Thoracic aorta (tissue), 2 donors: ENCODE measurements at regions not wholly inside any gene's neighbourhood (a gene's known extent, or its start where the extent isn't known, plus 50 kb on each side); places are given as distances from the start of the nearest gene placed in this dataset.

ENCODE experiments used
- ATAC-seq: fragments of 150-250 bp; one replicate; pipeline ENCODE4 v1.8.0; 2017; ENCODE audit warnings: low read depth; ENCODE audit not compliant: insufficient number of reproducible peaks, low FRiP score
- DNase-seq: peaks from one replicate; pipeline ENCODE4 v3.0.0-alpha.2; 2020; ENCODE audit warnings: low spot score
- H3K27ac ChIP-seq, 2 donors: fragments of 200-600 bp; sonication (generic); 1 replicate in 1 of 2; 2 replicates in 1 of 2; pipeline ENCODE4 v1.5.1; 2016; ENCODE audit warnings: mild to moderate bottlenecking in 2 of 2, moderate library complexity in 2 of 2
- H3K27me3 ChIP-seq: fragments of 200-600 bp; sonication (generic); replicated peaks from 2 replicates; pipeline ENCODE4 v1.6.0; 2016; ENCODE audit warnings: mild to moderate bottlenecking; ENCODE audit not compliant: insufficient read depth
- H3K36me3 ChIP-seq: fragments of 200-600 bp; sonication (generic); one replicate; pipeline ENCODE4 v1.5.1; 2016
- H3K4me1 ChIP-seq, 2 donors: fragments of 200-600 bp; sonication (generic); 1 replicate in 1 of 2; 2 replicates in 1 of 2; pipeline versions ENCODE4 v1.5.1 to v1.6.0; 2016; ENCODE audit warnings: low read depth in 2 of 2, mild to moderate bottlenecking in 1 of 2; ENCODE audit not compliant: control insufficient read depth in 1 of 2
- H3K4me3 ChIP-seq: fragments of 200-600 bp; sonication (generic); 2 replicates; pipeline ENCODE4 v1.5.1; 2016; ENCODE audit warnings: mild to moderate bottlenecking
- H3K9me3 ChIP-seq: fragments of 200-600 bp; sonication (generic); 2 replicates; pipeline ENCODE4 v1.5.1; 2016
- TF ChIP-seq, protein P1 (sequence below): fragments of 200-600 bp; sonication (generic); IDR thresholded peaks from one replicate; pipeline ENCODE4 v1.5.1; 2019; ENCODE audit warnings: antibody characterized with exemption

DNA sequence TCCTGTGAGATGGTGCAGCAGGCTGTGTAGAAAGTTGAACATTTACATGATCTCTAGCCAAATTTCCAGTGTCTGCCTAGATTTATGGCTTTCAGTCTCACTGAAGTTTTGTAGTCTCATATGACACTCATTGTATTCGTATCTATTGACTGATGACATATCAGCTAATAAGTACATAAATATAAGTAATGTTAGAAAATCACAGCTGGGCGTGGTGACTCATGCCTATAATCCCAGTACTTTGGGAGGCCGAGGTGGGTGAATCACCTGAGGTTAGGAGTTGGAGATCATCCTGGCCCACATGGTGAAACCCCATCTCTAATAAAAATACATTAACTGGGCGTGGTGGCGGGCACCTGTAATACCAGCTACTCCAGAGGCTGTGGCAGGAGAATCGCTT is 54.7 kb upstream of the HTR2A start:
- H3K27ac ChIP-seq: no peak overlapping the region
- DNase-seq (no peak), ATAC-seq (no peak)
- TF ChIP-seq, protein P1, sequence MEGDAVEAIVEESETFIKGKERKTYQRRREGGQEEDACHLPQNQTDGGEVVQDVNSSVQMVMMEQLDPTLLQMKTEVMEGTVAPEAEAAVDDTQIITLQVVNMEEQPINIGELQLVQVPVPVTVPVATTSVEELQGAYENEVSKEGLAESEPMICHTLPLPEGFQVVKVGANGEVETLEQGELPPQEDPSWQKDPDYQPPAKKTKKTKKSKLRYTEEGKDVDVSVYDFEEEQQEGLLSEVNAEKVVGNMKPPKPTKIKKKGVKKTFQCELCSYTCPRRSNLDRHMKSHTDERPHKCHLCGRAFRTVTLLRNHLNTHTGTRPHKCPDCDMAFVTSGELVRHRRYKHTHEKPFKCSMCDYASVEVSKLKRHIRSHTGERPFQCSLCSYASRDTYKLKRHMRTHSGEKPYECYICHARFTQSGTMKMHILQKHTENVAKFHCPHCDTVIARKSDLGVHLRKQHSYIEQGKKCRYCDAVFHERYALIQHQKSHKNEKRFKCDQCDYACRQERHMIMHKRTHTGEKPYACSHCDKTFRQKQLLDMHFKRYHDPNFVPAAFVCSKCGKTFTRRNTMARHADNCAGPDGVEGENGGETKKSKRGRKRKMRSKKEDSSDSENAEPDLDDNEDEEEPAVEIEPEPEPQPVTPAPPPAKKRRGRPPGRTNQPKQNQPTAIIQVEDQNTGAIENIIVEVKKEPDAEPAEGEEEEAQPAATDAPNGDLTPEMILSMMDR: no peak
- no peaks in the 10 kb centered on the region for H3K36me3 ChIP-seq
- no peaks in the 10 kb centered on the region for H3K4me1 ChIP-seq
- H3K4me3 ChIP-seq: no peak overlapping the region
- no peaks in the 10 kb centered on the region for H3K9me3 ChIP-seq
- no peaks in the 10 kb centered on the region for H3K27me3 ChIP-seq

DNA sequence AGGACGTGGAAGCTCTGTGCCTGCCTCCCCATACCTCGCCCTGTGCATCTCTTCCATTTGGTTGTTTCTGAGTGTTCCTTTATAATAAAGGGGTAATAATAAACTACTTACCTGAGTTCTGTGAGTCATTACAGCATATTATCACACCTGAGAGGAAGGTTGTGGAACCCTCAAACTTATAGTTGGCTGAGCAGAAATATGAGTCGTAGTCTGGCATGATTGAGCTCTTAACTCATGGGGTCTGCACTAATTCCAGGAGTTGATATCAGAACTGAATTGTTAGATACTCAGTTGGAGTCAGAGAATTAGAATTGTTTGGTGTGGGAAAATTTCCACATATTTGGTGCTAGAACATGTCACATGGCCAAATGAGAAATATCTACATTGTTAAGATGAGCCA is 52.4 kb upstream of the HTR2A start:
- no peak for ATAC-seq
- no peaks in the 10 kb centered on the region for H3K36me3 ChIP-seq
- H3K27me3 ChIP-seq: no peaks in the 10 kb centered on the region
- no peak overlapping the region for H3K27ac ChIP-seq
- H3K9me3 ChIP-seq: no peaks in the 10 kb centered on the region
- no peaks in the 10 kb centered on the region for H3K4me1 ChIP-seq
- H3K4me3 ChIP-seq: no peak overlapping the region
- no peak for DNase-seq
- TF ChIP-seq, protein P1: no peak

DNA sequence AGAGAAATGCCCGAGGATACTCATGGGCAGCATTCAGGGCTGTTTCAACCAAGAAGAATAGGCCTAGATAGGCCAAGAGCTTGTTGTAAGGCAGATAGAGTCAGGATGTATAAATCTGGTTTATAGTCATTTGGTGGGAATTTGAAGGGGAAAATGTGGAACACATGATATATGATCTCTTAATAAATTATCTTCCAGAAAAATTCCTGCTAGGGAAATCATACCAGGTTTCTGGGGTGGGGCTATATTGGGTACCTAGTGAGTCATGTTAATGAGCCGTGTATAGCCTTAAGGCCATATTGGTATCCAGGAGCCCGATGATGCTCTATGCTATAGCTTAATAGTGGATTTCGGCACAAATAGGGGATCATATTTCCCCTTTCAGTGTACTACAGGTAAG is 51.5 kb upstream of the HTR2A start:
- Histone ChIP-seq H3K36me3 (no peaks in the 10 kb centered on the region), H3K4me3 (no peak overlapping the region), H3K27me3 (no peaks in the 10 kb centered on the region), H3K27ac (no peak overlapping the region), H3K9me3 (no peaks in the 10 kb centered on the region), H3K4me1 (no peaks in the 10 kb centered on the region)
- TF ChIP-seq, protein P1: no peak
- DNase-seq: no peak
- ATAC-seq: no peak

DNA sequence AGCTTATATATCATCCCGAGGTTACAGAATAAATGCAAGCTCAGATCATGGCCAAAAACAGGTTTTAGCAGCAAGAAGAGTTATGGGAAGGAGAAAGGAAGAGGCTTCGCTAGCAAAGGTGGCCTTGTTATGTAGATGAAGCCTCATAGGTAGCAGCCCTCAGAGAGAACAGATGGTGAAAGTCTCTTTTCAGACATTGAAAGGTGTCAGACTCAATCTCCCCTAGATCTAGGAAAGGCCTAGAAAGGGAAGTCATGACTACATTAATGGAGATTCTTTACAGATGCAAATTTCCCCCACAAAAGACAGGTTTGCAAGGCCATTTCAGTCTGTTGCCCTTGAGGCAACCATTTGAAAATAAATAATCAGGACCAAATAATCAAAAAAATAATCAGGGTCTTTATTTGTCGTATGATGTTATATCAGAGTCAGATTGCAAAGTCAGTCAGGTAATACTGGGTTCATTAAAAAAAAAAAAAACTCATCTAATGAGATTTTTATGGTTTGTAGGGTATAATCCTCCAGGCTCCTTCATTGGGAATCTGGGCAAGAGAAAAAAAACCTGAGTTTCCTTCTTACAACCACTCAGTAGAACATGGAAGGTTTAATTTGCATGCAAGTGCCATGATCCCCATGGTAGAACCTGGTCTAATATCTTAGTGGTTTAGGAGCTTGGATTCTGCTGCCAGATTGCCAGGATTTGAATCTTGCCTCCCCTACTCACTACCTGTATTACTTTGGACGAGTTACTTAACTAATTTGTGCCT is 50.8 kb upstream of the HTR2A start:
- H3K4me3 ChIP-seq: no peak overlapping the region
- H3K9me3 ChIP-seq: no peaks in the 10 kb centered on the region
- H3K27ac ChIP-seq: no peak overlapping the region
- TF ChIP-seq, protein P1: no peak
- H3K36me3 ChIP-seq: no peaks in the 10 kb centered on the region
- no peaks in the 10 kb centered on the region for H3K27me3 ChIP-seq
- DNase-seq (no peak), ATAC-seq (no peak)
- no peaks in the 10 kb centered on the region for H3K4me1 ChIP-seq
